GM12878 (cell line): ENCODE measurements at regions not wholly inside any gene's neighbourhood (a gene's known extent, or its start where the extent isn't known, plus 50 kb on each side); places are given as distances from the start of the nearest gene placed in this dataset.

Experiments used
- ATAC-seq: fragments of 200-7000 bp; cut with Tn5 transposase; 3 replicates; pipeline ENCODE4 v1.9.1; 2020; ENCODE audit warnings: mild to moderate bottlenecking, moderate library complexity
- BruUV-seq: library from RNA; stranded (reverse); fragments of 400-500 nt; replicated peaks from 2 replicates; lab custom pipeline; 2021; lab: Mats Ljungman, UMichigan
- CTCF ChIA-PET: fragments of 300-600 bp; sonication (Branson Sonifier 250); formaldehyde crosslinking; extraction: SDS; loops from one replicate; lab custom pipeline; 2021; ENCODE audit warnings: inconsistent platforms; lab: Yijun Ruan, JAX
- POLR2A ChIA-PET: fragments of 350-600 bp; formaldehyde crosslinking; extraction: SDS; loops from one replicate; lab custom pipeline; 2021; ENCODE audit warnings: inconsistent platforms; lab: Charles Lee
- RAD21 ChIA-PET: fragments of 300-600 bp; sonication (Branson Sonifier 250); formaldehyde crosslinking; loops from one replicate; lab custom pipeline; 2023; ENCODE audit warnings: antibody characterized with exemption; ENCODE audit not compliant: unreplicated experiment; lab: Charles Lee
- SMC1A ChIA-PET: fragments of 300-600 bp; sonication (Branson Sonifier 250); formaldehyde crosslinking; loops from one replicate; lab custom pipeline; 2023; ENCODE audit not compliant: unreplicated experiment, uncharacterized antibody; lab: Charles Lee
- DNase-seq: peaks from one replicate; pipeline ENCODE4 v3.0.0-alpha.2; 2011; ENCODE audit warnings: low read depth, low spot score
- FAIRE-seq: peaks from 3 replicates; lab custom pipeline; 2011; peaks lifted over from hg19 to GRCh38; lab: Jason Lieb, UNC
- H2AFZ ChIP-seq: 2 replicates; pipeline ENCODE4 v1.6.0; 2011; ENCODE audit warnings: low read depth, low read length, control low read depth; ENCODE audit not compliant: control insufficient read depth
- H3K27ac ChIP-seq: 2 replicates; pipeline ENCODE4 v1.5.1; 2011; ENCODE audit warnings: control low read depth; ENCODE audit not compliant: control insufficient read depth, insufficient read depth
- H3K27me3 ChIP-seq, 2 experiments: replicated peaks in 1 of 2; 2 replicates each; pipeline versions ENCODE4 v1.6.0 to v1.6.1; 2011; ENCODE audit warnings: low read length in 1 of 2; ENCODE audit not compliant: control insufficient read depth in 2 of 2, insufficient read depth in 2 of 2
- H3K36me3 ChIP-seq, 2 experiments: 2 replicates each; pipeline ENCODE4 v1.5.1; 2011; ENCODE audit warnings: low read length in 1 of 2; ENCODE audit not compliant: control insufficient read depth in 2 of 2, insufficient read depth in 2 of 2
- H3K4me1 ChIP-seq: 2 replicates; pipeline ENCODE4 v1.6.1; 2011; ENCODE audit warnings: mild to moderate bottlenecking, low read length, moderate library complexity, mixed read lengths; ENCODE audit not compliant: control insufficient read depth, insufficient read depth
- H3K4me2 ChIP-seq: 2 replicates; pipeline ENCODE4 v1.6.0; 2011; ENCODE audit warnings: control low read depth; ENCODE audit not compliant: control insufficient read depth, insufficient read depth
- H3K4me3 ChIP-seq: fragments of 200-600 bp; sonication (generic); 2 replicates; pipeline ENCODE4 v1.5.1; 2016
- H3K79me2 ChIP-seq: 2 replicates; pipeline ENCODE4 v1.6.0; 2011; ENCODE audit warnings: low read length; ENCODE audit not compliant: control insufficient read depth, insufficient read depth
- H3K9ac ChIP-seq: 2 replicates; pipeline ENCODE4 v1.8.0; 2011; ENCODE audit warnings: low read length, control low read depth, mixed read lengths; ENCODE audit not compliant: control insufficient read depth, insufficient read depth
- H3K9me3 ChIP-seq: replicated peaks from 3 replicates; pipeline ENCODE4 v1.5.1; 2011; ENCODE audit warnings: mild to moderate bottlenecking, low read length; ENCODE audit not compliant: control insufficient read depth, insufficient read depth
- H4K20me1 ChIP-seq: 2 replicates; pipeline ENCODE4 v1.6.0; 2011; ENCODE audit not compliant: control insufficient read depth, insufficient read depth
- ASH2L ChIP-seq: fragments of 300-600, 200-600 bp; sonication (generic); IDR thresholded peaks from 2 replicates; pipeline ENCODE4 v1.6.1; 2017; ENCODE audit warnings: low read depth, mild to moderate bottlenecking, borderline replicate concordance
- BACH1 ChIP-seq: fragments of 450-650 bp; IDR thresholded peaks from 2 replicates; pipeline ENCODE4 v1.6.1; 2017; ENCODE audit warnings: mild to moderate bottlenecking, borderline replicate concordance
- BMI1 ChIP-seq: fragments of 450-650 bp; IDR thresholded peaks from 2 replicates; pipeline ENCODE4 v1.6.1; 2016; ENCODE audit warnings: mild to moderate bottlenecking, moderate library complexity, borderline replicate concordance
- DPF2 ChIP-seq: fragments of 450-650 bp; IDR thresholded peaks from 2 replicates; pipeline ENCODE4 v1.6.1; 2017; ENCODE audit warnings: mild to moderate bottlenecking
- FOXK2 ChIP-seq: fragments of 450-650 bp; IDR thresholded peaks from 2 replicates; pipeline ENCODE4 v1.6.1; 2017; ENCODE audit warnings: mild to moderate bottlenecking, moderate library complexity
- HDAC6 ChIP-seq: fragments of 200-600 bp; sonication (generic); IDR thresholded peaks from one replicate; pipeline ENCODE4 v1.8.0; 2017; ENCODE audit warnings: antibody characterized with exemption; ENCODE audit not compliant: unreplicated experiment
- NR2C2 ChIP-seq: IDR thresholded peaks from 2 replicates; pipeline ENCODE4 v1.6.1; 2011; ENCODE audit warnings: borderline replicate concordance, low read depth; ENCODE audit not compliant: control insufficient read depth, insufficient read length
- PAX8 ChIP-seq: fragments of 450-650 bp; IDR thresholded peaks from 2 replicates; pipeline ENCODE4 v1.6.1; 2017; ENCODE audit warnings: mild to moderate bottlenecking, moderate library complexity
- RBBP5 ChIP-seq: fragments of 200-600 bp; sonication (generic); conservative IDR thresholded peaks from 2 replicates; pipeline ENCODE4 v1.6.1; 2016
- RELA ChIP-seq: fragments of 450-650 bp; IDR thresholded peaks from 2 replicates; pipeline ENCODE4 v1.8.0; 2014; ENCODE audit warnings: borderline replicate concordance; ENCODE audit not compliant: partially characterized antibody
- YBX1 ChIP-seq: fragments of 450-650 bp; IDR thresholded peaks from 2 replicates; pipeline ENCODE4 v1.6.1; 2016; ENCODE audit warnings: antibody characterized with exemption
- ZNF207 ChIP-seq: fragments of 450-650 bp; IDR thresholded peaks from 2 replicates; pipeline ENCODE4 v1.6.1; 2014; ENCODE audit warnings: antibody characterized with exemption, mild to moderate bottlenecking, borderline replicate concordance
- ZNF217 ChIP-seq: fragments of 450-650 bp; IDR thresholded peaks from 2 replicates; pipeline ENCODE4 v1.6.1; 2017; ENCODE audit warnings: antibody characterized with exemption, mild to moderate bottlenecking
- ZNF274 ChIP-seq: IDR thresholded peaks from one replicate; pipeline ENCODE4 v1.8.0; 2011; ENCODE audit not compliant: insufficient read length, insufficient read depth
- ZNF622 ChIP-seq: fragments of 450-650 bp; IDR thresholded peaks from 2 replicates; pipeline ENCODE4 v1.6.1; 2017; ENCODE audit warnings: mild to moderate bottlenecking, inconsistent platforms
- WGBS: methylation state at CpG from one replicate; pipeline ENCODE4 v1.1.6; 2016; ENCODE audit warnings: low lambda C conversion rate; ENCODE audit not compliant: insufficient replicate concordance, insufficient coverage; ENCODE audit errors: missing lambda C conversion rate; 5-methylcytosine and 5-hydroxymethylcytosine counted together
- in situ Hi-C: fragments of 300-500 bp; cut with MboI; formaldehyde crosslinking; loops from 9 replicates; pipeline ENCODE4 v1.14.3; 2018; ENCODE audit warnings: mixed read lengths
- intact Hi-C: fragments of 100-400 bp; cut with micrococcal nuclease; formaldehyde crosslinking; loops from one replicate; pipeline ENCODE4 v1.14.2; 2022; ENCODE audit not compliant: unreplicated experiment
- TF ChIP-seq, protein P1 (sequence below): fragments of 450-650 bp; formaldehyde crosslinking; IDR thresholded peaks from 2 replicates; pipeline ENCODE4 v1.4.0; 2022; ENCODE audit warnings: mild to moderate bottlenecking, moderate library complexity
- TF ChIP-seq, protein P2 (sequence below): IDR thresholded peaks from 2 replicates; pipeline ENCODE4 v1.6.1; 2011; ENCODE audit warnings: borderline replicate concordance, low read depth, mild to moderate bottlenecking, moderate library complexity, mixed read lengths, low read length; ENCODE audit not compliant: insufficient read depth; ENCODE audit errors: extremely low read length
- TF ChIP-seq, protein P3 (sequence below): IDR thresholded peaks from 2 replicates; pipeline ENCODE4 v1.6.1; 2012; ENCODE audit warnings: low read depth, low read length, improper control_type of control experiment
- TF ChIP-seq, protein P4 (sequence below): fragments of 450-650 bp; formaldehyde crosslinking; IDR thresholded peaks from 2 replicates; pipeline ENCODE4 v1.5.0; 2022; ENCODE audit warnings: mild to moderate bottlenecking, missing genetic modification characterization

DNA sequence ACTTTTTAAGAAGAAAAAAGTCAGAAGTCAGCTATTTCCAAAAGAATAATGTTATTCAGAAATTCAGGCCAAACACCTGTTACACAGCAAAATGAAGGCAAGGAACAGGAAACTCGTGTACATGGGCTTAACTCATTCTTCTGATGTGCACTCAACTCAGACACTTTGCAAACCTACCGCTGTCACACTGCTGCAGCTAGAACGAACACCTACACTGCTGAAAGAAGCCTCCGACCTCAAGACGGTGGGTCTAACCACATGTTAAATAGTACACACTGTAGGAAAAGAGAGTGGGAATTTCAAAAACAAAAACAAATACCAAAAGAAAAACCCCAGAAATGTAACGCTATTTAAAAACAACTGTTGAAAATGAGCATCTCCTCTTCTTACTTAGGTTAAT, 384.5 kb downstream of the IRX1 start:
- Histone ChIP-seq H3K4me1 (no peaks in the 10 kb centered on the region), H4K20me1 (no peaks in the 10 kb centered on the region), H3K36me3 (no peaks in the 10 kb centered on the region), H3K27ac (no peak overlapping the region), H3K9ac (no peak overlapping the region), H2AFZ (no peak overlapping the region), H3K79me2 (no peaks in the 10 kb centered on the region), H3K4me2 (no peak overlapping the region), H3K27me3 (no peaks in the 10 kb centered on the region), H3K4me3 (no peak overlapping the region), H3K9me3 (no peaks in the 10 kb centered on the region; the same call in 2 of the 3 replicates)
- ChIA-PET CTCF (no interaction called here), RAD21 (no interaction called here), POLR2A (no interaction called here), SMC1A (no interaction called here)
- ATAC-seq = no peak
- 24% methylated on average over 6 of the region's 6 CpGs for WGBS
- FAIRE-seq = no peak
- TF ChIP-seq BACH1 = no peak
- TF ChIP-seq ZNF274 = no peak
- no peak for TF ChIP-seq DPF2
- TF ChIP-seq RBBP5 = no peak
- TF ChIP-seq ZNF622 = no peak
- TF ChIP-seq ZNF217 = no peak
- no peak for TF ChIP-seq NR2C2
- TF ChIP-seq, protein P1, sequence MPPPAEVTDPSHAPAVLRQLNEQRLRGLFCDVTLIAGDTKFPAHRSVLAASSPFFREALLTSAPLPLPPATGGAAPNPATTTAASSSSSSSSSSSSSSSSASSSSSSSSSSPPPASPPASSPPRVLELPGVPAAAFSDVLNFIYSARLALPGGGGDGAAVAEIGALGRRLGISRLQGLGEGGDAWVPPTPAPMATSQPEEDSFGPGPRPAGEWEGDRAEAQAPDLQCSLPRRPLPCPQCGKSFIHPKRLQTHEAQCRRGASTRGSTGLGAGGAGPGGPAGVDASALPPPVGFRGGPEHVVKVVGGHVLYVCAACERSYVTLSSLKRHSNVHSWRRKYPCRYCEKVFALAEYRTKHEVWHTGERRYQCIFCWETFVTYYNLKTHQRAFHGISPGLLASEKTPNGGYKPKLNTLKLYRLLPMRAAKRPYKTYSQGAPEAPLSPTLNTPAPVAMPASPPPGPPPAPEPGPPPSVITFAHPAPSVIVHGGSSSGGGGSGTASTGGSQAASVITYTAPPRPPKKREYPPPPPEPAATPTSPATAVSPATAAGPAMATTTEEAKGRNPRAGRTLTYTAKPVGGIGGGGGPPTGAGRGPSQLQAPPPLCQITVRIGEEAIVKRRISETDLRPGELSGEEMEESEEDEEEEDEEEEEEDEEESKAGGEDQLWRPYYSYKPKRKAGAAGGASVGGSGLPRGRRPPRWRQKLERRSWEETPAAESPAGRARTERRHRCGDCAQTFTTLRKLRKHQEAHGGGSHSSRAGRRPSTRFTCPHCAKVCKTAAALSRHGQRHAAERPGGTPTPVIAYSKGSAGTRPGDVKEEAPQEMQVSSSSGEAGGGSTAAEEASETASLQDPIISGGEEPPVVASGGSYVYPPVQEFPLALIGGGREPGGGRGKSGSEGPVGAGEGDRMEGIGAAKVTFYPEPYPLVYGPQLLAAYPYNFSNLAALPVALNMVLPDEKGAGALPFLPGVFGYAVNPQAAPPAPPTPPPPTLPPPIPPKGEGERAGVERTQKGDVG = no peak
- no peak for TF ChIP-seq ASH2L
- TF ChIP-seq YBX1 = no peak
- TF ChIP-seq BMI1 = no peak
- TF ChIP-seq, protein P2, sequence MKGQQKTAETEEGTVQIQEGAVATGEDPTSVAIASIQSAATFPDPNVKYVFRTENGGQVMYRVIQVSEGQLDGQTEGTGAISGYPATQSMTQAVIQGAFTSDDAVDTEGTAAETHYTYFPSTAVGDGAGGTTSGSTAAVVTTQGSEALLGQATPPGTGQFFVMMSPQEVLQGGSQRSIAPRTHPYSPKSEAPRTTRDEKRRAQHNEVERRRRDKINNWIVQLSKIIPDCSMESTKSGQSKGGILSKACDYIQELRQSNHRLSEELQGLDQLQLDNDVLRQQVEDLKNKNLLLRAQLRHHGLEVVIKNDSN = no peak
- no peak for TF ChIP-seq HDAC6
- TF ChIP-seq, protein P3, sequence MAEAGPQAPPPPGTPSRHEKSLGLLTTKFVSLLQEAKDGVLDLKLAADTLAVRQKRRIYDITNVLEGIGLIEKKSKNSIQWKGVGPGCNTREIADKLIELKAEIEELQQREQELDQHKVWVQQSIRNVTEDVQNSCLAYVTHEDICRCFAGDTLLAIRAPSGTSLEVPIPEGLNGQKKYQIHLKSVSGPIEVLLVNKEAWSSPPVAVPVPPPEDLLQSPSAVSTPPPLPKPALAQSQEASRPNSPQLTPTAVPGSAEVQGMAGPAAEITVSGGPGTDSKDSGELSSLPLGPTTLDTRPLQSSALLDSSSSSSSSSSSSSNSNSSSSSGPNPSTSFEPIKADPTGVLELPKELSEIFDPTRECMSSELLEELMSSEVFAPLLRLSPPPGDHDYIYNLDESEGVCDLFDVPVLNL = no peak
- TF ChIP-seq FOXK2 = no peak
- no peak for TF ChIP-seq RELA
- TF ChIP-seq PAX8 = no peak
- no peak for TF ChIP-seq ZNF207
- TF ChIP-seq, protein P4, sequence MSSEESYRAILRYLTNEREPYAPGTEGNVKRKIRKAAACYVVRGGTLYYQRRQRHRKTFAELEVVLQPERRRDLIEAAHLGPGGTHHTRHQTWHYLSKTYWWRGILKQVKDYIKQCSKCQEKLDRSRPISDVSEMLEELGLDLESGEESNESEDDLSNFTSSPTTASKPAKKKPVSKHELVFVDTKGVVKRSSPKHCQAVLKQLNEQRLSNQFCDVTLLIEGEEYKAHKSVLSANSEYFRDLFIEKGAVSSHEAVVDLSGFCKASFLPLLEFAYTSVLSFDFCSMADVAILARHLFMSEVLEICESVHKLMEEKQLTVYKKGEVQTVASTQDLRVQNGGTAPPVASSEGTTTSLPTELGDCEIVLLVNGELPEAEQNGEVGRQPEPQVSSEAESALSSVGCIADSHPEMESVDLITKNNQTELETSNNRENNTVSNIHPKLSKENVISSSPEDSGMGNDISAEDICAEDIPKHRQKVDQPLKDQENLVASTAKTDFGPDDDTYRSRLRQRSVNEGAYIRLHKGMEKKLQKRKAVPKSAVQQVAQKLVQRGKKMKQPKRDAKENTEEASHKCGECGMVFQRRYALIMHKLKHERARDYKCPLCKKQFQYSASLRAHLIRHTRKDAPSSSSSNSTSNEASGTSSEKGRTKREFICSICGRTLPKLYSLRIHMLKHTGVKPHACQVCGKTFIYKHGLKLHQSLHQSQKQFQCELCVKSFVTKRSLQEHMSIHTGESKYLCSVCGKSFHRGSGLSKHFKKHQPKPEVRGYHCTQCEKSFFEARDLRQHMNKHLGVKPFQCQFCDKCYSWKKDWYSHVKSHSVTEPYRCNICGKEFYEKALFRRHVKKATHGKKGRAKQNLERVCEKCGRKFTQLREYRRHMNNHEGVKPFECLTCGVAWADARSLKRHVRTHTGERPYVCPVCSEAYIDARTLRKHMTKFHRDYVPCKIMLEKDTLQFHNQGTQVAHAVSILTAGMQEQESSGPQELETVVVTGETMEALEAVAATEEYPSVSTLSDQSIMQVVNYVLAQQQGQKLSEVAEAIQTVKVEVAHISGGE (CRISPR knock-in tag) = no peak
- no TSS peak for BruUV-seq
- no peak for DNase-seq
- in situ Hi-C loops (no loop called here), intact Hi-C loops (no loop called here)
